IMR-90 (cell line): ENCODE measurements at regions not wholly inside any gene's neighbourhood (a gene's known extent, or its start where the extent isn't known, plus 50 kb on each side); places are given as distances from the start of the nearest gene placed in this dataset.

ENCODE experiments used
- ATAC-seq: fragments of 200-7000 bp; cut with Tn5 transposase; 2 replicates; pipeline ENCODE4 v1.9.1; 2020; ENCODE audit warnings: low read depth, mild to moderate bottlenecking, moderate library complexity
- BruUV-seq: library from RNA; stranded (reverse); fragments of 400-500 nt; replicated peaks from 2 replicates; lab custom pipeline; 2021; lab: Mats Ljungman, UMichigan
- CTCF ChIA-PET: fragments of 300-600 bp; formaldehyde crosslinking; extraction: SDS; loops from one replicate; lab custom pipeline; 2021; ENCODE audit warnings: antibody characterized with exemption; lab: Yijun Ruan, JAX
- POLR2A ChIA-PET: fragments of 300-600 bp; sonication (Branson Sonifier 250); formaldehyde crosslinking; loops from one replicate; lab custom pipeline; 2022; ENCODE audit warnings: antibody characterized with exemption; ENCODE audit not compliant: unreplicated experiment; lab: Charles Lee
- DNase-seq: peaks from one replicate; pipeline ENCODE4 v3.0.0; 2013
- H2AFZ ChIP-seq: replicated peaks from 2 replicates; pipeline ENCODE3; 2013; ENCODE audit warnings: low read length, mild to moderate bottlenecking; ENCODE audit not compliant: poor library complexity
- H2AK5ac ChIP-seq: 2 replicates; pipeline ENCODE4 v1.6.1; 2013; ENCODE audit warnings: low read depth, low read length, inconsistent platforms
- H2AK9ac ChIP-seq: replicated peaks from 2 replicates; pipeline ENCODE3; 2013; ENCODE audit warnings: mild to moderate bottlenecking, low read depth, low read length, moderate library complexity; ENCODE audit not compliant: poor library complexity
- H2BK120ac ChIP-seq: 2 replicates; pipeline ENCODE4 v1.6.1; 2013; ENCODE audit warnings: low read depth, low read length, inconsistent platforms
- H2BK15ac ChIP-seq: 3 replicates; pipeline ENCODE4 v1.6.1; 2013; ENCODE audit warnings: low read depth, low read length, inconsistent platforms
- H2BK20ac ChIP-seq: 2 replicates; pipeline ENCODE4 v1.6.1; 2013; ENCODE audit warnings: low read depth, mild to moderate bottlenecking, inconsistent platforms, low read length, moderate library complexity
- H2BK5ac ChIP-seq: 2 replicates; pipeline ENCODE4 v1.6.1; 2013; ENCODE audit warnings: mild to moderate bottlenecking, low read depth, low read length, inconsistent platforms; ENCODE audit not compliant: poor library complexity, severe bottlenecking
- H3K14ac ChIP-seq: replicated peaks from 2 replicates; pipeline ENCODE4 v1.6.1; 2013; ENCODE audit warnings: low read depth, low read length, inconsistent platforms
- H3K18ac ChIP-seq: 2 replicates; pipeline ENCODE4 v1.6.1; 2013; ENCODE audit warnings: low read depth, low read length, control low read depth
- H3K23ac ChIP-seq: 2 replicates; pipeline ENCODE4 v1.6.1; 2013; ENCODE audit warnings: low read depth, low read length, inconsistent platforms
- H3K27ac ChIP-seq: 2 replicates; pipeline ENCODE4 v1.5.1; 2013; ENCODE audit warnings: mild to moderate bottlenecking, control low read depth, low read length; ENCODE audit not compliant: insufficient read depth
- H3K27me3 ChIP-seq: 2 replicates; pipeline ENCODE4 v1.6.1; 2013; ENCODE audit warnings: low read length; ENCODE audit not compliant: control insufficient read depth, insufficient read depth
- H3K36me3 ChIP-seq: 2 replicates; pipeline ENCODE4 v1.6.1; 2013; ENCODE audit warnings: low read length, mixed read lengths; ENCODE audit not compliant: control insufficient read depth, insufficient read depth
- H3K4ac ChIP-seq: 2 replicates; pipeline ENCODE4 v1.6.1; 2013; ENCODE audit warnings: low read depth, low read length, inconsistent platforms
- H3K4me1 ChIP-seq: 2 replicates; pipeline ENCODE4 v1.6.1; 2013; ENCODE audit warnings: low read length, mixed read lengths; ENCODE audit not compliant: control insufficient read depth, insufficient read depth
- H3K4me2 ChIP-seq: 2 replicates; pipeline ENCODE4 v1.6.1; 2013; ENCODE audit warnings: low read depth, mild to moderate bottlenecking, control low read depth, low read length, moderate library complexity
- H3K4me3 ChIP-seq: 2 replicates; pipeline ENCODE4 v1.5.1; 2013; ENCODE audit warnings: low read depth, mild to moderate bottlenecking, control low read depth, low read length, moderate library complexity; ENCODE audit not compliant: insufficient read depth
- H3K56ac ChIP-seq: 2 replicates; pipeline ENCODE4 v1.6.1; 2013; ENCODE audit warnings: low read length, inconsistent platforms; ENCODE audit not compliant: insufficient read depth; ENCODE audit errors: extremely low read depth
- H3K79me1 ChIP-seq, 2 experiments: 2 replicates each; pipeline ENCODE4 v1.6.1; 2013; ENCODE audit warnings: low read length in 2 of 2, inconsistent platforms in 1 of 2, low read depth in 1 of 2
- H3K9ac ChIP-seq: 2 replicates; pipeline ENCODE4 v1.6.1; 2013; ENCODE audit warnings: low read depth, low read length, control low read depth
- H3K9me1 ChIP-seq: 2 replicates; pipeline ENCODE4 v1.6.1; 2013; ENCODE audit warnings: low read length, inconsistent platforms; ENCODE audit not compliant: insufficient read depth
- H3K9me3 ChIP-seq: 2 replicates; pipeline ENCODE4 v1.6.1; 2013; ENCODE audit warnings: low read length; ENCODE audit not compliant: control insufficient read depth, insufficient read depth
- H4K20me1 ChIP-seq: 2 replicates; pipeline ENCODE4 v1.6.1; 2013; ENCODE audit warnings: low read length, inconsistent platforms; ENCODE audit not compliant: insufficient read depth
- H4K5ac ChIP-seq: 2 replicates; pipeline ENCODE4 v1.6.1; 2013; ENCODE audit warnings: mild to moderate bottlenecking, low read depth, low read length, control low read depth
- H4K8ac ChIP-seq, 2 experiments: 2 replicates each; pipeline ENCODE4 v1.6.1; 2013; ENCODE audit warnings: low read depth in 2 of 2, low read length in 2 of 2, control low read depth in 1 of 2, inconsistent platforms in 1 of 2
- H4K91ac ChIP-seq: 2 replicates; pipeline ENCODE4 v1.6.1; 2013; ENCODE audit warnings: low read depth, low read length, inconsistent platforms; ENCODE audit not compliant: insufficient read depth
- BHLHE40 ChIP-seq: fragments of 150-350 bp; IDR thresholded peaks from 2 replicates; pipeline ENCODE4 v1.6.1; 2016; ENCODE audit warnings: mild to moderate bottlenecking, low read depth, low read length
- CEBPB ChIP-seq: IDR thresholded peaks from 2 replicates; pipeline ENCODE4 v1.6.1; 2012; ENCODE audit warnings: low read depth, low read length, improper control_type of control experiment
- CHD1 ChIP-seq: IDR thresholded peaks from 2 replicates; pipeline ENCODE4 v1.6.1; 2012; ENCODE audit warnings: low read depth, low read length, improper control_type of control experiment
- FOS ChIP-seq: fragments of 150-350 bp; IDR thresholded peaks from 2 replicates; pipeline ENCODE4 v1.6.1; 2016; ENCODE audit warnings: low read depth, low read length
- MAFK ChIP-seq: IDR thresholded peaks from 2 replicates; pipeline ENCODE4 v1.6.1; 2012; ENCODE audit warnings: low read depth, low read length, improper control_type of control experiment
- MXI1 ChIP-seq: IDR thresholded peaks from 2 replicates; pipeline ENCODE4 v1.6.1; 2012; ENCODE audit warnings: low read depth, mild to moderate bottlenecking, low read length, moderate library complexity, borderline replicate concordance
- NFE2L2 ChIP-seq: fragments of 150-350 bp; IDR thresholded peaks from 2 replicates; pipeline ENCODE4 v1.6.1; 2016; ENCODE audit warnings: low read depth, mild to moderate bottlenecking, low read length
- POLR2A ChIP-seq: IDR thresholded peaks from 2 replicates; pipeline ENCODE4 v1.6.1; 2012; ENCODE audit warnings: mild to moderate bottlenecking, low read depth, low read length
- RAD21 ChIP-seq: IDR thresholded peaks from 2 replicates; pipeline ENCODE4 v1.6.1; 2012; ENCODE audit warnings: low read length, improper control_type of control experiment
- RCOR1 ChIP-seq: IDR thresholded peaks from 2 replicates; pipeline ENCODE4 v1.6.1; 2012; ENCODE audit warnings: mild to moderate bottlenecking, low read length, improper control_type of control experiment; ENCODE audit not compliant: insufficient replicate concordance
- RFX5 ChIP-seq: IDR thresholded peaks from 2 replicates; pipeline ENCODE4 v1.8.0; 2012; ENCODE audit warnings: low read depth, mild to moderate bottlenecking, low read length, moderate library complexity
- SMC3 ChIP-seq: fragments of 150-350 bp; IDR thresholded peaks from 2 replicates; pipeline ENCODE4 v1.6.1; 2016; ENCODE audit warnings: low read depth, mild to moderate bottlenecking, antibody characterized with exemption, low read length, moderate library complexity
- WGBS, 2 experiments: methylation state at CpG; one replicate each; pipeline versions ENCODE4 v1.1.5 to v1.1.7; 2013; ENCODE audit warnings: missing lambda C conversion rate in 2 of 2; ENCODE audit not compliant: insufficient read length in 1 of 2; ENCODE audit errors: extremely low coverage in 2 of 2; 5-methylcytosine and 5-hydroxymethylcytosine counted together
- dilution Hi-C: fragments of 300-500 bp; cut with HindIII; formaldehyde crosslinking; loops from one replicate; pipeline ENCODE4 v1.14.3; 2018; ENCODE audit warnings: low sequenced_read_pairs; ENCODE audit not compliant: unreplicated experiment
- in situ Hi-C: fragments of 300-500 bp; cut with MboI; formaldehyde crosslinking; loops from 3 replicates; pipeline ENCODE4 v1.14.3; 2019; ENCODE audit warnings: low sequenced_read_pairs, inconsistent platforms, mixed read lengths
- intact Hi-C: fragments of 100-400 bp; cut with micrococcal nuclease; formaldehyde crosslinking; loops from 2 replicates; pipeline ENCODE4 v1.10.0; 2022
- TF ChIP-seq, protein P1 (sequence below): fragments of 150-350 bp; IDR thresholded peaks from 2 replicates; pipeline ENCODE4 v1.6.1; 2016; ENCODE audit warnings: low read depth, mild to moderate bottlenecking, low read length, moderate library complexity, borderline replicate concordance
- TF ChIP-seq, protein P2 (sequence below): fragments of 150-350 bp; IDR thresholded peaks from 2 replicates; pipeline ENCODE4 v1.6.1; 2017; ENCODE audit warnings: mild to moderate bottlenecking, antibody characterized with exemption, low read length, low read depth
- TF ChIP-seq, protein P3 (sequence below): conservative IDR thresholded peaks from 2 replicates; pipeline ENCODE4 v1.5.1; 2012; ENCODE audit warnings: mild to moderate bottlenecking, low read depth, low read length, improper control_type of control experiment

DNA sequence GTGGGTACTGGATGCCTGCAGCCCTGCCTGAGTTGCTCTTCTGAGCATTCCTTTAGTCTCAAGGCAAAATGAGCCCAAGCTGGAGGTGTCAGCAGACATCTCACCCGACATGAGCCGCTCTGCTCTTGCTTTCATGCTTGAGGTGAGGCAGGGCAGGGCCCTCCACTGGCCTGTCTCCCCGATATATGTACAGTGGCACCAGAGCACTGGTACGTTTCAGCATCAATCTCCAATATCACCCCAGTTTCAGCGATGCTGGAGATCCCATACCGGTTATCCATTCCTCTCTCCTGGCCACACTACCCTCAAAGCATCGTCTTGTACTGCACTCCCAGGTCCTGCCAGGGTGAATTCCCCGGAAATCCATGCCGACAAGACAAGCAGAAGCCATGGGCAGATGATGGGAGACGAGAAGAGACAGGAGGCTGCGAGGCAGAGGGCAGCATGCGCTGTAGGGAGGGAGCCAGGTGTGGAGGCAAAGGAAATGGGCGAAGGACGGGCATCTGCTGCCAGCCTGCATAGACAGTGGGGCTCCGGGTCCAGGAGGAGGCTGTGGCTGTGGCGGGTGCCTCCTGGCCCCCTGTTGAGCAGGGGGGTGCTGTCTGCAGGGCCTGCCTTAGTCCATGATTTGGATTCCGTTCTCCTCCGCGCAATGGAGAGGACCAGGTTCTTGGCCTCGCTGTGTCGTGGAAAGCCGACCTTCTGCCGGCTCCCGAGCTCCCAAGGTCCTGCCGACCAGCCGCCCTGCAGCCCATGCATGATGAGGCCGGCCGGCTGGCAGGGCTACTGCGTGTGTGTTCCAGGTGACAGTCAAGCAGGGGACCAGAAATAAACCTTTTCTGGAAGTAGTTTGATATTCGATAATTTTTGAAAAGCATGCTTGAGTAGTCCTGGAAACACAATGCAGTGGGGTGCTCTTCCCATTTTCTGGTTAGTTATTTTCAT lies 152.2 kb upstream of the IRX2 start:
- Histone ChIP-seq H3K23ac (no peak overlapping the region), H3K79me1 (no peaks in the 10 kb centered on the region), H3K4me1 (no peaks in the 10 kb centered on the region), H2BK20ac (no peak overlapping the region), H3K4ac (no peak overlapping the region), H4K8ac (no peak overlapping the region), H4K5ac (no peak overlapping the region), H2AK9ac (no peak overlapping the region), H3K27ac (no peak overlapping the region), H3K36me3 (no peaks in the 10 kb centered on the region), H3K14ac (no peak overlapping the region), H3K27me3 (no peaks in the 10 kb centered on the region), H3K56ac (no peak overlapping the region), H3K4me3 (no peak overlapping the region), H2BK15ac (no peak overlapping the region), H2BK120ac (no peak overlapping the region), H2BK5ac (no peak overlapping the region), H3K18ac (no peak overlapping the region), H4K20me1 (no peaks in the 10 kb centered on the region), H2AK5ac (no peak overlapping the region), H3K4me2 (no peak overlapping the region), H4K91ac (no peak overlapping the region), H3K9me3 (peaks cover 53% of the 10 kb centered on the region), H3K9me1 (no peaks in the 10 kb centered on the region), H3K9ac (no peak overlapping the region), H2AFZ (no peak overlapping the region)
- DNase-seq (no peak), ATAC-seq (no peak)
- CTCF ChIA-PET, result no interaction called here
- POLR2A ChIA-PET, result no interaction called here
- no TSS peak for BruUV-seq
- intact Hi-C loops, result no loop called here
- dilution Hi-C loops, result no loop called here
- in situ Hi-C loops, result no loop called here
- 84% methylated on average over 11 of the region's 30 CpGs; no CpG with 5 or more reads in 1 of the 2 experiments for WGBS, 2 experiments
- TF ChIP-seq RCOR1, result no peak
- TF ChIP-seq, protein P1, sequence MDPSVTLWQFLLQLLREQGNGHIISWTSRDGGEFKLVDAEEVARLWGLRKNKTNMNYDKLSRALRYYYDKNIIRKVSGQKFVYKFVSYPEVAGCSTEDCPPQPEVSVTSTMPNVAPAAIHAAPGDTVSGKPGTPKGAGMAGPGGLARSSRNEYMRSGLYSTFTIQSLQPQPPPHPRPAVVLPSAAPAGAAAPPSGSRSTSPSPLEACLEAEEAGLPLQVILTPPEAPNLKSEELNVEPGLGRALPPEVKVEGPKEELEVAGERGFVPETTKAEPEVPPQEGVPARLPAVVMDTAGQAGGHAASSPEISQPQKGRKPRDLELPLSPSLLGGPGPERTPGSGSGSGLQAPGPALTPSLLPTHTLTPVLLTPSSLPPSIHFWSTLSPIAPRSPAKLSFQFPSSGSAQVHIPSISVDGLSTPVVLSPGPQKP, result no peak
- TF ChIP-seq, protein P2, sequence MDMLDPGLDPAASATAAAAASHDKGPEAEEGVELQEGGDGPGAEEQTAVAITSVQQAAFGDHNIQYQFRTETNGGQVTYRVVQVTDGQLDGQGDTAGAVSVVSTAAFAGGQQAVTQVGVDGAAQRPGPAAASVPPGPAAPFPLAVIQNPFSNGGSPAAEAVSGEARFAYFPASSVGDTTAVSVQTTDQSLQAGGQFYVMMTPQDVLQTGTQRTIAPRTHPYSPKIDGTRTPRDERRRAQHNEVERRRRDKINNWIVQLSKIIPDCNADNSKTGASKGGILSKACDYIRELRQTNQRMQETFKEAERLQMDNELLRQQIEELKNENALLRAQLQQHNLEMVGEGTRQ, result no peak
- no peak for TF ChIP-seq SMC3
- TF ChIP-seq CEBPB, result no peak
- TF ChIP-seq RFX5, result no peak
- TF ChIP-seq BHLHE40, result no peak
- no peak for TF ChIP-seq MXI1
- no peak for TF ChIP-seq POLR2A
- TF ChIP-seq, protein P3, sequence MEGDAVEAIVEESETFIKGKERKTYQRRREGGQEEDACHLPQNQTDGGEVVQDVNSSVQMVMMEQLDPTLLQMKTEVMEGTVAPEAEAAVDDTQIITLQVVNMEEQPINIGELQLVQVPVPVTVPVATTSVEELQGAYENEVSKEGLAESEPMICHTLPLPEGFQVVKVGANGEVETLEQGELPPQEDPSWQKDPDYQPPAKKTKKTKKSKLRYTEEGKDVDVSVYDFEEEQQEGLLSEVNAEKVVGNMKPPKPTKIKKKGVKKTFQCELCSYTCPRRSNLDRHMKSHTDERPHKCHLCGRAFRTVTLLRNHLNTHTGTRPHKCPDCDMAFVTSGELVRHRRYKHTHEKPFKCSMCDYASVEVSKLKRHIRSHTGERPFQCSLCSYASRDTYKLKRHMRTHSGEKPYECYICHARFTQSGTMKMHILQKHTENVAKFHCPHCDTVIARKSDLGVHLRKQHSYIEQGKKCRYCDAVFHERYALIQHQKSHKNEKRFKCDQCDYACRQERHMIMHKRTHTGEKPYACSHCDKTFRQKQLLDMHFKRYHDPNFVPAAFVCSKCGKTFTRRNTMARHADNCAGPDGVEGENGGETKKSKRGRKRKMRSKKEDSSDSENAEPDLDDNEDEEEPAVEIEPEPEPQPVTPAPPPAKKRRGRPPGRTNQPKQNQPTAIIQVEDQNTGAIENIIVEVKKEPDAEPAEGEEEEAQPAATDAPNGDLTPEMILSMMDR, result no peak
- no peak for TF ChIP-seq RAD21
- no peak for TF ChIP-seq NFE2L2
- no peak for TF ChIP-seq FOS
- TF ChIP-seq CHD1, result no peak
- TF ChIP-seq MAFK, result no peak
